ENCODE measurements at regions not wholly inside any gene's neighbourhood (a gene's known extent, or its start where the extent isn't known, plus 50 kb on each side); places are given as distances from the start of the nearest gene placed in this dataset.
"Not testable (repeated sequence)": the region's sequence is repeated elsewhere in the genome, so short reads cannot be mapped to it uniquely, and the experiment has no call there.

DNA sequence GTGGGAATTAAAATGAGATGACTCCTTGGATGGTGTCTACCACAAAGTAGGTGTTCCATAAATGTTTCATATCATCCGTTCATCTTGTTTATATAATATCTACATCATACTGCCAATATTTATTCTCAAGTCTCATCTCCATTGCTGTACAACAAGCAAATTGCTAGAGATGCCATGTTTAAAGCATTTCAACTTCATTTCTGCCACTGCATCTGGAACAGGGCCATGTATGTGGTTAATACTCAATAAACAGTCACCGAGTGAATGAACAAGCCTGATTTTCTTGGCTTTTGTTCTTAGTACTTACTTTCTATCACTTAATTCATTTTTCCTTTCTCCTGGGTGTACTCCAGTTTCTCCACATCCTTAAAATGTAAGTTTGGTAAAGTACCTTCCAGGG is 107.6 kb downstream of the KCNJ2 start:
- H3K27ac ChIP-seq: no peak overlapping the region
- TF ChIP-seq, protein P1, sequence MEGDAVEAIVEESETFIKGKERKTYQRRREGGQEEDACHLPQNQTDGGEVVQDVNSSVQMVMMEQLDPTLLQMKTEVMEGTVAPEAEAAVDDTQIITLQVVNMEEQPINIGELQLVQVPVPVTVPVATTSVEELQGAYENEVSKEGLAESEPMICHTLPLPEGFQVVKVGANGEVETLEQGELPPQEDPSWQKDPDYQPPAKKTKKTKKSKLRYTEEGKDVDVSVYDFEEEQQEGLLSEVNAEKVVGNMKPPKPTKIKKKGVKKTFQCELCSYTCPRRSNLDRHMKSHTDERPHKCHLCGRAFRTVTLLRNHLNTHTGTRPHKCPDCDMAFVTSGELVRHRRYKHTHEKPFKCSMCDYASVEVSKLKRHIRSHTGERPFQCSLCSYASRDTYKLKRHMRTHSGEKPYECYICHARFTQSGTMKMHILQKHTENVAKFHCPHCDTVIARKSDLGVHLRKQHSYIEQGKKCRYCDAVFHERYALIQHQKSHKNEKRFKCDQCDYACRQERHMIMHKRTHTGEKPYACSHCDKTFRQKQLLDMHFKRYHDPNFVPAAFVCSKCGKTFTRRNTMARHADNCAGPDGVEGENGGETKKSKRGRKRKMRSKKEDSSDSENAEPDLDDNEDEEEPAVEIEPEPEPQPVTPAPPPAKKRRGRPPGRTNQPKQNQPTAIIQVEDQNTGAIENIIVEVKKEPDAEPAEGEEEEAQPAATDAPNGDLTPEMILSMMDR (conservative IDR thresholded peaks at IDR 0.05): no peak
- no peak for TF ChIP-seq ZFX (IDR thresholded peaks at IDR 0.05)

DNA sequence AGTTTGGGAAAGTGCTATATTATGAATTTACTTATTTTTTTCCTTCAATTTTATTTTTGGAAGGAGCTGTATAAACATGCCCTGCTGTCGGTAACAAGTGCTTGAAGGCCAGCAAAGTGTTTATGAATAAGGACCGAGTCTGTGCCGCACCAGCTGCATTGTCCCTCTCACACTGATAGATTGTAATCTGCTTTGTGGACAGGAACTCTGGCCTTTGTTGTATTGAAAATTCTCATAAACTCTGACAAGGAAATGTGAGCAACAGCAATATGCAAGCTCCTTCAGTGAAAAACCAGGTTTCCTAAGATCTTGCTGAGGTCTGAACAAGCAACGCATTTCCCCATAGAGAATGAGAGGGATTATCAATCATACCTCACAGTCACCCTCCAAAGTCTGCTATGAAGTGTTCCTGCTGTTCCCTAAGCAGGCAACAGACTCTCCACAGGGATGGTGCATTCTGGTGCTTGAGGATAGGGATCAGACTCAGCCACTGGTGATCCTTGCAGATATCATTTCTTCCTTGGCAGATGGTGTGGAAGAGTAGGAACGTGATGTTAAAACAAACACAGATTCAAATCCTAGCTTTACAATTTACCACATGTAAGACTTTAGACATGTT is 109.6 kb downstream of the KCNJ2 start:
- no peak overlapping the region for H3K27ac ChIP-seq
- TF ChIP-seq, protein P1 (conservative IDR thresholded peaks at IDR 0.05): no peak
- no peak for TF ChIP-seq ZFX (IDR thresholded peaks at IDR 0.05)

DNA sequence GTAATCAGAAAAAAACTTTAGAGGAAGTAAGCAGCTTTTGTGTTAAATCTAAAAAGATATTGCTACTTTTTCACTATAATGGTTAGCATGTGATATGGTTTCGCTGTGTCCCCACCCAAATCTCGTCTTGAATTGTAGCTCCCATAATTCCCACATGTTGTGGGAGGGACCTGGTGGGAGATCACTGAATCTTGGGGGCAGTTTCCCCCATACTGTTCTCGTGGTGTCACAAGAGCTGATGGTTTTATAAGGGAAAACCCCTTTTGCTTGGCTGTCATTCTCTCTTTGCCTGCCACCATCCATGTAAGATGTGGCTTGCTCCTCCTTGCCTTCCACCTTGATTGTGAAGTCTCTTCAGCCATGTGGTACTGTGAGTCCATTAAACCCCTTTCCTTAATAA is 117.1 kb downstream of the KCNJ2 start:
- H3K27ac ChIP-seq: no peak overlapping the region
- TF ChIP-seq, protein P1 (conservative IDR thresholded peaks at IDR 0.05): no peak
- no peak for TF ChIP-seq ZFX (IDR thresholded peaks at IDR 0.05)

DNA sequence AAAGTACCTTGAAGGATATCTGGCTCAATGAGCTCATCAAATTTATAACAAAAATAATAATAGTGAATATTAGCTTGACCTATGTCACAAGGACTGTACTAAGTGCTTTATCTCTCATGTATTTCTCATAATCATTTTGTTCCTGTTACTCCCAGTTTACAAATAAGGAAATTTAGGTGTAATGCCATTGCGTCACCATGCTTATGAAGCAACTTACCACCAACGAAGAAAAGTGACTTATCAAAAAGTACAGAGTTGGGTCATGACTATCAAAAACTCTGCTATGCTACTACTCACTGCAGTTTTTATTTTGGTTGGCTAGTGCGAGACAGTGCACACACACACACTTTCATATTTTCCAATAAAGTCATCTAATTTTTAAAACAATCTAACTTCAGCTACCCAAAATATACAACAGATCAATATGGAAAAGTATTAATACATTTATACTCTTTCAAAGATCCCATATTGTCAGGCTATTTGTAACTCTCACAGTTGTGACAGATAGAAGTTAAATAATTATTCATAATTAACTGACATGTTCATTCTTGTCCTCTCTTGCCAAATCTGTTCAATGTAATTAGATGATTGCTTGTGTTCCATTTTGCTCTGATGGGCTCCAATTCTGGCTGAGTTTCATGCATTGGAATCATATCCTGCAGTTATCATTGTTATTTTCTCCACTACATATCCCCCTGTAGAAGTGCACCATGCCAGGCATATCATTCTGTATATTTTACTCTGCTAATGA is 119.4 kb downstream of the KCNJ2 start:
- H3K27ac ChIP-seq: no peak overlapping the region
- TF ChIP-seq, protein P1 (conservative IDR thresholded peaks at IDR 0.05): no peak
- no peak for TF ChIP-seq ZFX (IDR thresholded peaks at IDR 0.05)

DNA sequence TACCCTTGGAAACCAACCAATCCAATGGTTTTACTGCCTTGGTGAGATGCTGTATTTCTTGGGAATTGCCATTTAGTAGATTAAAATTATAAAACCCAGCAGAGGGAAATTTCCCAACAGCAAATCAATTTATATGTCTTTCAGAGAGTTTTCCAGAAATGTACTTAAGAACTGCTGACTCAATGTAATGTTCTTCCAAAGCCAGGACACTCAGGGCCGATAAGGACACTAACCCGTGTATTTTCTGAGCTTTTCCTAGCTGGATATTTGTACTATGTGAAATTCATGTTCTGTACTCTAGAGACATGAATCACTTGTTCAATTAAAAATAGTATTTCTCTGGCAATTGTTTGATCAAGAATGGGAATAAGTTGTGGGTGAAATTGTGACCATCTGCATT is 121.4 kb downstream of the KCNJ2 start:
- H3K27ac ChIP-seq: no peak overlapping the region
- TF ChIP-seq ZFX (IDR thresholded peaks at IDR 0.05): no peak
- TF ChIP-seq, protein P1 (conservative IDR thresholded peaks at IDR 0.05): no peak

DNA sequence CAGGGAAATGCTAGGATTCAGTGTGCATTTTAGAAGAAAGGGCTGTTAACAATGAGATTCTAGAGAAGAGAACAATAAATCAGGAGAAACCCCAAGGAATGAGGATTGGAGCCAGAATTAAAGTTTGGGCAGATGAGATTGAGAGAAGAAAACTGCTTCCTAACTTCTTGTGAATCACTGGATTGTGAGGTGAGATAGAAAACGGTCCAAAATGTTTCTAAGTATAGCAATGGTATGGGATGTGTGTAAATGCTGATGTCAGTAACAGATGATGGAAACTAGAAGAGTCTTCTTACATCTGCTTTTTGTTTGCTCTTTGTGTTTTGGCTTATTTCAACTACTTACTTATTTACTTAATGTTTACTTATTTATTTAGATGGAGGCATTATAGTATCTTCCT is 123.0 kb downstream of the KCNJ2 start:
- TF ChIP-seq ZFX (IDR thresholded peaks at IDR 0.05): no peak
- TF ChIP-seq, protein P1 (conservative IDR thresholded peaks at IDR 0.05): no peak
- no peak overlapping the region for H3K27ac ChIP-seq

DNA sequence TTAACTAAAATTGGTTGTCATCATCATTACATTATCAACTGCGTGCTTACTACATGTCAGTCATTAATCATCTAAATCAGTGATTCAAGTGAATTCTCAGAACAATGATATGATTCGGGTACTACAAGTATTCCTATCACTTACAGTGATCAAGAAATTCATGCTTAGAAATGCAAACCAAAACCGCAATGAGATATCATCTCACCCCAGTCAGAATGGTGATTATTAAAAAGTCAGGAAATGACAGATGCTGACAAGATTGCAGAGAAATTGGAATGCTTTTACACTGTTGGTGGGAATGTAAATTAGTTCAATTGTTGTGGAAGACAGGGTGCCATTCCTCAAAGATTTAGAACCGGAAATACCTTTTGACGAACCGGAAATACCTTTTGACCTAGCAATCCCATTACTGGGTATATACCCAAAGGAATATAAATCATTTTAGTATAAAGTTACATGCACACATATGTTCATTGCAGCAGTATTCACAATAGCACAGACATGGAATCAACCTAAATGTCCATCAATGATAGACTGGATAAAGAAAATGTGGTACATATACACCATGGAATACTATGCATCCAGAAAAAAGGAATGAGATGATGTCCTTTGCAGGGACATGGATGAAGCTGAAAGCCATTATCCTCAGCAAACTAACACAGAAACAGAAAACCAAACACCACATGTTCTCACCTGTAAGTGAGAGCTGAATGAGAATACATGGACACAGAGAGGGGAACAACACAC is 124.4 kb downstream of the KCNJ2 start:
- H3K27ac ChIP-seq: not testable (repeated sequence)
